Panc1 (cell line): ENCODE measurements at regions not wholly inside any gene's neighbourhood (a gene's known extent, or its start where the extent isn't known, plus 50 kb on each side); places are given as distances from the start of the nearest gene placed in this dataset.

Experiments used
- POLR2AphosphoS5 ChIP-seq: IDR thresholded peaks from 2 replicates; pipeline ENCODE4 v1.6.1; 2012; ENCODE audit warnings: mild to moderate bottlenecking, low read depth, low read length, moderate library complexity
- TF ChIP-seq, protein P1 (sequence below): fragments of 450-650 bp; IDR thresholded peaks from 2 replicates; pipeline ENCODE4 v1.5.1; 2017; ENCODE audit warnings: mild to moderate bottlenecking

DNA sequence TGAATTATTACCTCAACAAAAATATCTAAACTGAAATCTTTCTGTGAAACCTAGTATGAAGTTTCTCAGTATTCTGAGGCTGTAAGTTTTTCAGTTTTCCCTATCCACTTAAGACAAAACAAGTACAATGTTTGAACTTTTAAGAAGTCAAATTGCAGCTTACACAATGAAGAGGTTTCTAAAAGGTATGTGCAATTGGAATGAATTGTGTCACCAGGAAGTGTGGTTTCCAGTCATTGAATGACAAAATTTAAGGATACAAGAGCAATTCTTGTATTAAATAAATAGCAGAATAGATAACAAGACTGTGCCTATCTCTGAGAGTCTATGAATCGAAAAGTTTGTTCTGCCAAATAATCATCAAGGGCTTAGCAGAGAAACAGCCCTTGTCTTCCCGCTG lies 207.3 kb downstream of the ANKRD50 start:
- TF ChIP-seq, protein P1, sequence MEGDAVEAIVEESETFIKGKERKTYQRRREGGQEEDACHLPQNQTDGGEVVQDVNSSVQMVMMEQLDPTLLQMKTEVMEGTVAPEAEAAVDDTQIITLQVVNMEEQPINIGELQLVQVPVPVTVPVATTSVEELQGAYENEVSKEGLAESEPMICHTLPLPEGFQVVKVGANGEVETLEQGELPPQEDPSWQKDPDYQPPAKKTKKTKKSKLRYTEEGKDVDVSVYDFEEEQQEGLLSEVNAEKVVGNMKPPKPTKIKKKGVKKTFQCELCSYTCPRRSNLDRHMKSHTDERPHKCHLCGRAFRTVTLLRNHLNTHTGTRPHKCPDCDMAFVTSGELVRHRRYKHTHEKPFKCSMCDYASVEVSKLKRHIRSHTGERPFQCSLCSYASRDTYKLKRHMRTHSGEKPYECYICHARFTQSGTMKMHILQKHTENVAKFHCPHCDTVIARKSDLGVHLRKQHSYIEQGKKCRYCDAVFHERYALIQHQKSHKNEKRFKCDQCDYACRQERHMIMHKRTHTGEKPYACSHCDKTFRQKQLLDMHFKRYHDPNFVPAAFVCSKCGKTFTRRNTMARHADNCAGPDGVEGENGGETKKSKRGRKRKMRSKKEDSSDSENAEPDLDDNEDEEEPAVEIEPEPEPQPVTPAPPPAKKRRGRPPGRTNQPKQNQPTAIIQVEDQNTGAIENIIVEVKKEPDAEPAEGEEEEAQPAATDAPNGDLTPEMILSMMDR, result no peak
- no peak for TF ChIP-seq POLR2AphosphoS5
